ENCODE measurements at regions not wholly inside any gene's neighbourhood (a gene's known extent, or its start where the extent isn't known, plus 50 kb on each side); places are given as distances from the start of the nearest gene placed in this dataset.

DNA sequence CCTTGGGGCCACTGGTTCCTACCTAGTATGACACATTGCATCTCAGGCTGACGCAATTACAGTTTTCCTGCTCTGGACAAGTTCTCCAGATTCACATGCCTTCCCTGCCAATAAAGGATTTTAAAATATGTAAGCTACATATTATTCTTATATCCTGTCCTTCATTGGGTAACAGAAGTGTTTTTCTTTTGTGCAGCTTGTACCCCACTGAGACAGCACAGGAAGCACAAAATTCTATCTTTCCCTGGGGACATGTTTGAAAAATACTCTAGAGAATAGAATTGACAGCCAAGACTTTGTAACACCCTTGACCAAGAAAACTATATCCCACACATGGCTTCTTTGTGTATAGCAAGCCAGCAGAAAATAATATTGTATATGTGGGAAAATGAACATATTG, 456.8 kb downstream of the MAFB start:
- no peaks in the 10 kb centered on the region for H3K9me3 ChIP-seq (ENCODE audit: low read depth, low read length)
- H3K27ac ChIP-seq (ENCODE audit: low read depth, low read length) = no peak overlapping the region
- DNase-seq (ENCODE audit: insufficient read length, low spot score, missing footprints) = no peak
- H3K4me2 ChIP-seq (ENCODE audit: insufficient read depth, low read length) = no peak overlapping the region
- no peaks in the 10 kb centered on the region for H4K20me1 ChIP-seq (ENCODE audit: insufficient read depth, low read length)
- H3K79me2 ChIP-seq (ENCODE audit: insufficient read depth, low read length) = no peaks in the 10 kb centered on the region
- no peaks in the 10 kb centered on the region for H3K36me3 ChIP-seq (ENCODE audit: insufficient read depth, low read length)
- H3K4me3 ChIP-seq (ENCODE audit: insufficient read depth, low read length) = no peak overlapping the region
- no peaks in the 10 kb centered on the region for H3K4me1 ChIP-seq (ENCODE audit: insufficient read depth, low read length)
- no peak overlapping the region for H2AFZ ChIP-seq (ENCODE audit: low read length)
- H3K27me3 ChIP-seq (ENCODE audit: insufficient read depth, low read length) = no peaks in the 10 kb centered on the region
- TF ChIP-seq, protein P1, sequence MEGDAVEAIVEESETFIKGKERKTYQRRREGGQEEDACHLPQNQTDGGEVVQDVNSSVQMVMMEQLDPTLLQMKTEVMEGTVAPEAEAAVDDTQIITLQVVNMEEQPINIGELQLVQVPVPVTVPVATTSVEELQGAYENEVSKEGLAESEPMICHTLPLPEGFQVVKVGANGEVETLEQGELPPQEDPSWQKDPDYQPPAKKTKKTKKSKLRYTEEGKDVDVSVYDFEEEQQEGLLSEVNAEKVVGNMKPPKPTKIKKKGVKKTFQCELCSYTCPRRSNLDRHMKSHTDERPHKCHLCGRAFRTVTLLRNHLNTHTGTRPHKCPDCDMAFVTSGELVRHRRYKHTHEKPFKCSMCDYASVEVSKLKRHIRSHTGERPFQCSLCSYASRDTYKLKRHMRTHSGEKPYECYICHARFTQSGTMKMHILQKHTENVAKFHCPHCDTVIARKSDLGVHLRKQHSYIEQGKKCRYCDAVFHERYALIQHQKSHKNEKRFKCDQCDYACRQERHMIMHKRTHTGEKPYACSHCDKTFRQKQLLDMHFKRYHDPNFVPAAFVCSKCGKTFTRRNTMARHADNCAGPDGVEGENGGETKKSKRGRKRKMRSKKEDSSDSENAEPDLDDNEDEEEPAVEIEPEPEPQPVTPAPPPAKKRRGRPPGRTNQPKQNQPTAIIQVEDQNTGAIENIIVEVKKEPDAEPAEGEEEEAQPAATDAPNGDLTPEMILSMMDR (IDR thresholded peaks at IDR 0.05; ENCODE audit: extremely low read depth, low read depth, low read length) = no peak

DNA sequence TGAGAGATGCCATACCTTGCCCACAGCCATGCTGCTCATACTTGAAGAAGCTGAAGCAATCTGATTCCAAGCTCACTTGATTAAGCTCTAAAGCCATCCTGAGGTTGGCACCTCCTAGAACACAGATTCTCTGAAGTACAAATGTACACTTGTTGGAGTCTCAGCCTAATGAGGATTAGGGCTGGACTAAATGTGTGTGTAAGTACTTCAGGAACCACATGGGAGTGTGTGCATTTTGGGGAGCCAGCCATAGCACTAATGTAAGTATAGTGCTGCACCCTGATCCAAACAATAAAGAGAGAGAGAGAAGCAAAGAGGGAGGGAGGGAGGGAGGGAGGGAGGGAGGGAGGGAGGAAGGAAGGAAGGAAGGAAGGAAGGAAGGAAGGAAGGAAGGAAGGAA, 458.6 kb downstream of the MAFB start:
- DNase-seq (ENCODE audit: insufficient read length, low spot score, missing footprints) = no peak
- H3K9me3 ChIP-seq (ENCODE audit: low read depth, low read length) = no peaks in the 10 kb centered on the region
- H3K4me3 ChIP-seq (ENCODE audit: insufficient read depth, low read length) = no peak overlapping the region
- no peak overlapping the region for H3K4me2 ChIP-seq (ENCODE audit: insufficient read depth, low read length)
- no peak overlapping the region for H3K27ac ChIP-seq (ENCODE audit: low read depth, low read length)
- H3K4me1 ChIP-seq (ENCODE audit: insufficient read depth, low read length) = no peaks in the 10 kb centered on the region
- H4K20me1 ChIP-seq (ENCODE audit: insufficient read depth, low read length) = no peaks in the 10 kb centered on the region
- H2AFZ ChIP-seq (ENCODE audit: low read length) = no peak overlapping the region
- H3K27me3 ChIP-seq (ENCODE audit: insufficient read depth, low read length) = no peaks in the 10 kb centered on the region
- no peaks in the 10 kb centered on the region for H3K36me3 ChIP-seq (ENCODE audit: insufficient read depth, low read length)
- H3K79me2 ChIP-seq (ENCODE audit: insufficient read depth, low read length) = no peaks in the 10 kb centered on the region
- TF ChIP-seq, protein P1 (IDR thresholded peaks at IDR 0.05; ENCODE audit: extremely low read depth, low read depth, low read length) = no peak

DNA sequence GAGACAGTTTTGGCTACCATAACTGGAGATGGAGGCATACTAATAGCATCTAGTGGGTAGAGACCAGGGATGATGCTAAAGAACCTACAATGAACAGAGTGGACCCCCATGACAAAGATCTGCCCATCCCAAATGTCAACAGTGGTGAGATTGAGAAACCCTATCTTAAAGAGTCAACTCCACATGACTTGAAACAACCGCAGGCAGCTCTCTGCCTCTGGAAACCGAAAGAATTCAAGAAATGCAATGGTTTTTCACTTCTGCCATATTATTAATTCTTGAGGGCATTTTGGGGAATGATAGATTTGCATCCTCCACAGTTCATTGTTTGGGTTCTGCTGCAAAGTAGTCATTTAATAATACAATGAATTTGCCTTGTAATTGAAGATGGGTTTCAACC, 463.4 kb downstream of the MAFB start:
- DNase-seq (ENCODE audit: insufficient read length, low spot score, missing footprints) = no peak
- Histone ChIP-seq H2AFZ (ENCODE audit: low read length) (no peak overlapping the region), H3K27me3 (ENCODE audit: insufficient read depth, low read length) (no peaks in the 10 kb centered on the region), H3K79me2 (ENCODE audit: insufficient read depth, low read length) (no peaks in the 10 kb centered on the region), H3K4me2 (ENCODE audit: insufficient read depth, low read length) (no peak overlapping the region), H3K4me1 (ENCODE audit: insufficient read depth, low read length) (no peaks in the 10 kb centered on the region), H3K36me3 (ENCODE audit: insufficient read depth, low read length) (no peaks in the 10 kb centered on the region), H4K20me1 (ENCODE audit: insufficient read depth, low read length) (no peaks in the 10 kb centered on the region), H3K9me3 (ENCODE audit: low read depth, low read length) (no peaks in the 10 kb centered on the region), H3K4me3 (ENCODE audit: insufficient read depth, low read length) (no peak overlapping the region), H3K27ac (ENCODE audit: low read depth, low read length) (no peak overlapping the region)
- TF ChIP-seq, protein P1 (IDR thresholded peaks at IDR 0.05; ENCODE audit: extremely low read depth, low read depth, low read length) = no peak

DNA sequence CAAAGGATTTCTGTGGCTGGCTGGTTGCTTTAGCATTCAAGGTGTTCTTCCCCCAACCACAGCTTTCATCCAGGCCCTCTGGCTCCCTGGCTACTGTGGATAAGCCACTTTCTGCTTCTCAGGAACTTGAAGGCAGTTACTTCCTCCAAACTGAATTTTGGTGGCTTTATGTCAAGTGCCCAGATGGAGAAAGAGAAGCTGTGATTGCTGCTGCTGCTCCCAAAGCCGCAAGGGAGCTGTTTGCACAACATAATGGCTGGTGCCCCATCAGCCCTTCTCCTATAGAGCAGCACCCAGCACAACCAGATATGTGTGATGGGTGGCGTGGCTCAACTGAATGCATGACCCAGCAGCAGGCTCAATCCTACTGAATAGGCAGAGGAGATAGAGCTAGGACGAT, 465.2 kb downstream of the MAFB start:
- no peak for DNase-seq (ENCODE audit: insufficient read length, low spot score, missing footprints)
- Histone ChIP-seq H3K9me3 (ENCODE audit: low read depth, low read length) (no peaks in the 10 kb centered on the region), H4K20me1 (ENCODE audit: insufficient read depth, low read length) (no peaks in the 10 kb centered on the region), H2AFZ (ENCODE audit: low read length) (no peak overlapping the region), H3K4me1 (ENCODE audit: insufficient read depth, low read length) (no peaks in the 10 kb centered on the region), H3K27me3 (ENCODE audit: insufficient read depth, low read length) (no peaks in the 10 kb centered on the region), H3K27ac (ENCODE audit: low read depth, low read length) (no peak overlapping the region), H3K4me2 (ENCODE audit: insufficient read depth, low read length) (no peak overlapping the region), H3K79me2 (ENCODE audit: insufficient read depth, low read length) (no peaks in the 10 kb centered on the region), H3K4me3 (ENCODE audit: insufficient read depth, low read length) (no peak overlapping the region), H3K36me3 (ENCODE audit: insufficient read depth, low read length) (no peaks in the 10 kb centered on the region)
- TF ChIP-seq, protein P1 (IDR thresholded peaks at IDR 0.05; ENCODE audit: extremely low read depth, low read depth, low read length) = no peak
